Bronchial epithelial cell (primary cell): ENCODE measurements at regions not wholly inside any gene's neighbourhood (a gene's known extent, or its start where the extent isn't known, plus 50 kb on each side); places are given as distances from the start of the nearest gene placed in this dataset.
"Not testable (repeated sequence)": the region's sequence is repeated elsewhere in the genome, so short reads cannot be mapped to it uniquely, and the experiment has no call there.

Source experiments
- DNase-seq: peaks from one replicate; pipeline ENCODE4 v3.0.0-alpha.2; 2010; ENCODE audit warnings: low read depth
- FAIRE-seq: peaks from 2 replicates; lab custom pipeline; 2011; peaks lifted over from hg19 to GRCh38; lab: Jason Lieb, UNC
- H3K27me3 ChIP-seq: 2 replicates; pipeline ENCODE4 v1.5.1; 2011; ENCODE audit warnings: low read length; ENCODE audit not compliant: control insufficient read depth, insufficient read depth
- H3K36me3 ChIP-seq: 2 replicates; pipeline ENCODE4 v1.5.1; 2011; ENCODE audit warnings: low read length; ENCODE audit not compliant: control insufficient read depth, insufficient read depth
- H3K4me3 ChIP-seq: 2 replicates; pipeline ENCODE4 v1.5.1; 2011; ENCODE audit warnings: mild to moderate bottlenecking, low read depth, low read length, control low read depth
- CTCF ChIP-seq: IDR thresholded peaks from 2 replicates; pipeline ENCODE4 v1.5.1; 2011; ENCODE audit warnings: mild to moderate bottlenecking, moderate library complexity, low read length, control low read depth, inconsistent platforms; ENCODE audit not compliant: insufficient read depth, severe bottlenecking

DNA sequence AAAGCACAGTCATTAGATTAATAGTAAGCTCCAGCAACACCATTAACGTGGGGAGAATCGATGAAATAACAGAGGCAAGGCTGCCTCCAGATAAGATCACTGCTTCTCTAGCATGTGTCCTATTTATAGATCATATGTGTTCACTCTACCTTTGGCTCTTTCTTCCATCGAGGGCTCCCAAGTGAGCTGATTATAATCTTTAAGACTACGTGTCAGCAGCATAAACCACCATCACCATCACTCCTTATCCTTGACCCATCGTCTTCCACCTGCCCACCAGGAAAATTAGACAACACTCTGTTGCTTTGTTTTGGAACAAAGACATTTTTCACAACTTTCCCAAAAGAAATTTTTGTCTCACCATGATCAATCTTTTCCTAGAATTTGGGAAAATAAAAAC lies 71.2 kb upstream of the CARD11 start:
- DNase-seq: no peak
- H3K27me3 ChIP-seq: no peaks in the 10 kb centered on the region
- no peak for FAIRE-seq

GRCh38 chr7:3117081-3117480 lies 73.4 kb upstream of the CARD11 start:
- Histone ChIP-seq H3K36me3 (no peaks in the 10 kb centered on the region), H3K27me3 (no peaks in the 10 kb centered on the region), H3K4me3 (no peak overlapping the region)
- FAIRE-seq: no peak
- DNase-seq: no peak
- TF ChIP-seq CTCF: no peak

More for the DNA sequence above, 71.2 kb upstream of the CARD11 start:
- Histone ChIP-seq H3K36me3 (no peaks in the 10 kb centered on the region), H3K4me3 (no peak overlapping the region)
- no peak for TF ChIP-seq CTCF

GRCh38 chr7:3117488-3118231 lies 74.0 kb upstream of the CARD11 start:
- H3K27me3 ChIP-seq: no peaks in the 10 kb centered on the region
- no peak for TF ChIP-seq CTCF
- DNase-seq (no peak), FAIRE-seq (no peak)
- H3K36me3 ChIP-seq: no peaks in the 10 kb centered on the region
- H3K4me3 ChIP-seq: no peak overlapping the region

GRCh38 chr7:3119352-3119927 lies 75.8 kb upstream of the CARD11 start:
- H3K4me3 ChIP-seq, H3K36me3 ChIP-seq, H3K27me3 ChIP-seq, DNase-seq: not testable (repeated sequence)
- FAIRE-seq: peak; percentile 40

DNA sequence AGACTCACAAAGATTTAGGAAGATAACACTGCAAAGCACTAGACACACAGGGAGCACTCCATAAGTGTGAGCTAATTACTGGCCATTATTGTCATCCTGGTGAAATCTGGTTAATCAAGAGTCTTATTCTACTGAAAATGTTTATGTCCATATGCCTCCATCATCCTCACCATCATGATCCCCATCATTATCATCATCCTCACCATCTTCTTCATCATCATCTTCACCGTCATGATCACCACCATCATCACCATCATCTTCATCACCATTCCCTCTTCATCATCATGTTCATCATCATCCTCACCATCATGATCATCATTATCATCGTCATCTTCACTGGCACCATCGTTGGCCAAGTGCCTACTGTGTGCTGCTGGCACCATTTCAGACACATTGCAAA lies 76.3 kb upstream of the CARD11 start:
- DNase-seq (no peak), FAIRE-seq (peak; percentile 72)

More for the DNA sequence above, 76.3 kb upstream of the CARD11 start:
- Histone ChIP-seq H3K36me3 (no peaks in the 10 kb centered on the region), H3K27me3 (no peaks in the 10 kb centered on the region), H3K4me3 (no peak overlapping the region)
- TF ChIP-seq CTCF: no peak
